ENCODE measurements at regions not wholly inside any gene's neighbourhood (a gene's known extent, or its start where the extent isn't known, plus 50 kb on each side); places are given as distances from the start of the nearest gene placed in this dataset.

DNA sequence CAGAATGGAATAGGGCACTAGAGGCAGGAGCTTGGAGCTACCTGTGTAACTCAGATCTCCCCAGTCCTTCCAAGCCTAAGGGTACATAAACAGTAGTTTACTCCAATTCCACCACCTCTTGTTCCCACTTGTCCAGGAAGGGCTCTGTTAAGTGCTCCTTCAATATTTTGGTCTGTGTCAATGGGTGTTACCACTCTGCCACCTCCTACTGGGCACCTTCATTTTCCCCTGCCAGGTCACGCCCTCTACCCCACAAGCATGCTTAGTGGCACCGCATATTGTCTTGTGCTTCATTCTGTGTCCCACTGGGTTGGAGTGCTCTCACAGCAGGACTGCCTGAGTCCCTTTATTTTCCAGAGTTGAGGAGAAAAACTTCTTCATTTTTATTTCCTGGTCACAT, 459.8 kb downstream of the ARHGEF28 start:
- Mint-ChIP-seq H3K4me3 (ENCODE audit: low read depth, unreplicated experiment) (no peak overlapping the region), H3K9me3 (ENCODE audit: low read depth, unreplicated experiment) (no peaks in the 10 kb centered on the region), H3K4me1 (ENCODE audit: low read depth, unreplicated experiment) (peaks cover 9% of the 10 kb centered on the region), H3K36me3 (ENCODE audit: insufficient read depth, unreplicated experiment) (no peaks in the 10 kb centered on the region), H3K27ac (ENCODE audit: unreplicated experiment) (no peak overlapping the region), H3K27me3 (ENCODE audit: unreplicated experiment) (no peaks in the 10 kb centered on the region)
- DNase-seq = no peak
- CTCF ChIA-PET = interaction anchor here (0.7 kb wide), 1 partner anchor 18 kb away, joined by 3 read pairs; no protein-coding TSS in a partner anchor
- TF ChIP-seq, protein P1, sequence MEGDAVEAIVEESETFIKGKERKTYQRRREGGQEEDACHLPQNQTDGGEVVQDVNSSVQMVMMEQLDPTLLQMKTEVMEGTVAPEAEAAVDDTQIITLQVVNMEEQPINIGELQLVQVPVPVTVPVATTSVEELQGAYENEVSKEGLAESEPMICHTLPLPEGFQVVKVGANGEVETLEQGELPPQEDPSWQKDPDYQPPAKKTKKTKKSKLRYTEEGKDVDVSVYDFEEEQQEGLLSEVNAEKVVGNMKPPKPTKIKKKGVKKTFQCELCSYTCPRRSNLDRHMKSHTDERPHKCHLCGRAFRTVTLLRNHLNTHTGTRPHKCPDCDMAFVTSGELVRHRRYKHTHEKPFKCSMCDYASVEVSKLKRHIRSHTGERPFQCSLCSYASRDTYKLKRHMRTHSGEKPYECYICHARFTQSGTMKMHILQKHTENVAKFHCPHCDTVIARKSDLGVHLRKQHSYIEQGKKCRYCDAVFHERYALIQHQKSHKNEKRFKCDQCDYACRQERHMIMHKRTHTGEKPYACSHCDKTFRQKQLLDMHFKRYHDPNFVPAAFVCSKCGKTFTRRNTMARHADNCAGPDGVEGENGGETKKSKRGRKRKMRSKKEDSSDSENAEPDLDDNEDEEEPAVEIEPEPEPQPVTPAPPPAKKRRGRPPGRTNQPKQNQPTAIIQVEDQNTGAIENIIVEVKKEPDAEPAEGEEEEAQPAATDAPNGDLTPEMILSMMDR (IDR thresholded peaks at IDR 0.05; ENCODE audit: unreplicated experiment) = no peak
- intact Hi-C loops (cut with micrococcal nuclease; ENCODE audit: unreplicated experiment) = no loop called here
- no TSS peak for BruUV-seq (replicated peaks)

DNA sequence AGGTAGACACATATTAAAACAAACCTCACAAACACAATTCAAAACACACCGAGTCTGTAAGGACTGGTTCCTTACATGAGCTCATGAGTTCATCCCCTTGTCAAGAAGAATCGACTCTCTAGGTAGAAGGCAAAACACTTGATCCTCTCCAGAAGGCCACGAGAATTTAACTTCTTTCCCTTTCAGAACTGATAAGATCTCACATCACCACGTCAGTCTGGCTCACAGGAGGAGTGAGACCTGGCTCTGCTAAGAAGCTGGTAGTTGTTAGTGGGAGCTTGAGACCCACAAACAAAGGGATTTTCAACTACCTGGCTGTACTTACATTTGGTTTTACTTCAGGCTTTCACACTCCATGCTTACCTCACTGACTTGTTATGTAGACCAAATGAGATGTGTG, 459.2 kb downstream of the ARHGEF28 start:
- CTCF ChIA-PET = interaction anchor here (0.6 to 0.7 kb wide), 3 partner anchors 19 to 970 kb away, joined by 3 to 5 read pairs (median 4); no protein-coding TSS in a partner anchor

DNA sequence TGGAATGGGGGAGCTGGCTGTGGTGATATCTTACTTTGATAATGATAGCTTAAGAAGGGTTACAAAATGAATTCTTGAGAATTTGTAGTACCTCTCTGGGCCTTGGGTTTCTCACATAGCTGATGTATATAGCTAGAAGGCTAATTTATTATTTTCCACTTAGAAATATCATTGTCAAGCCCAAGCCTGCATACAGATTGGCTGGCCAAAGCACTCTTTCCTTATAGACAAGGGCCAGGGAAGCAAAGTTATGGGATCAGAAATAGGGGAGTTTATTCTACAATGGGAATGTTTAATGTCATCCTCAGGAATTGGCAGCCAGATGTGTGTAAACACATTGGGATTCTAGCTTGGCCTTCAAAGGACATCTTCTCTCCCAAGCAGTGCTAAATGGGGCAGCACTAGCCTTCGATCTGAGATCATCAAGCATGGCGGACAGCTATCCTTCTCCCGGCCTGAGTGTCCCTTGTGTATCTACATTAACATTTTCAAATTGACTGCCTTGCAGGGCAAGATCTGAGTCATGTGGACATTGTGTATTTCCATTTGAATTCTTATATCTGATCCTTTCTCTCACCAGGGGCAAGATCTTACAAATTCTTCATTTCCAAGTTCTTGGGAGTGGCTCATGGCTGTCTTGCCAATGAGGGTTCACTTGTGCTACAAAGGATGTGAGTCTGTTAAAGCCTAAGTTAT, 457.2 kb downstream of the ARHGEF28 start:
- Mint-ChIP-seq H3K36me3 (ENCODE audit: insufficient read depth, unreplicated experiment) (no peaks in the 10 kb centered on the region), H3K4me3 (ENCODE audit: low read depth, unreplicated experiment) (no peak overlapping the region), H3K27me3 (ENCODE audit: unreplicated experiment) (no peaks in the 10 kb centered on the region), H3K9me3 (ENCODE audit: low read depth, unreplicated experiment) (no peaks in the 10 kb centered on the region), H3K4me1 (ENCODE audit: low read depth, unreplicated experiment) (peaks cover 9% of the 10 kb centered on the region), H3K27ac (ENCODE audit: unreplicated experiment) (no peak overlapping the region)
- CTCF ChIA-PET = no interaction called here
- TF ChIP-seq, protein P1 (IDR thresholded peaks at IDR 0.05; ENCODE audit: unreplicated experiment) = no peak
- BruUV-seq (replicated peaks) = no TSS peak
- intact Hi-C loops (cut with micrococcal nuclease; ENCODE audit: unreplicated experiment) = no loop called here
- no peak for DNase-seq

More for the DNA sequence above, 459.2 kb downstream of the ARHGEF28 start:
- Mint-ChIP-seq H3K9me3 (ENCODE audit: low read depth, unreplicated experiment) (no peaks in the 10 kb centered on the region), H3K27me3 (ENCODE audit: unreplicated experiment) (no peaks in the 10 kb centered on the region), H3K27ac (ENCODE audit: unreplicated experiment) (no peak overlapping the region), H3K4me1 (ENCODE audit: low read depth, unreplicated experiment) (peaks cover 9% of the 10 kb centered on the region), H3K4me3 (ENCODE audit: low read depth, unreplicated experiment) (no peak overlapping the region), H3K36me3 (ENCODE audit: insufficient read depth, unreplicated experiment) (no peaks in the 10 kb centered on the region)
- no TSS peak for BruUV-seq (replicated peaks)
- TF ChIP-seq, protein P1 (IDR thresholded peaks at IDR 0.05; ENCODE audit: unreplicated experiment) = no peak
- intact Hi-C loops (cut with micrococcal nuclease; ENCODE audit: unreplicated experiment) = no loop called here
- DNase-seq = no peak

DNA sequence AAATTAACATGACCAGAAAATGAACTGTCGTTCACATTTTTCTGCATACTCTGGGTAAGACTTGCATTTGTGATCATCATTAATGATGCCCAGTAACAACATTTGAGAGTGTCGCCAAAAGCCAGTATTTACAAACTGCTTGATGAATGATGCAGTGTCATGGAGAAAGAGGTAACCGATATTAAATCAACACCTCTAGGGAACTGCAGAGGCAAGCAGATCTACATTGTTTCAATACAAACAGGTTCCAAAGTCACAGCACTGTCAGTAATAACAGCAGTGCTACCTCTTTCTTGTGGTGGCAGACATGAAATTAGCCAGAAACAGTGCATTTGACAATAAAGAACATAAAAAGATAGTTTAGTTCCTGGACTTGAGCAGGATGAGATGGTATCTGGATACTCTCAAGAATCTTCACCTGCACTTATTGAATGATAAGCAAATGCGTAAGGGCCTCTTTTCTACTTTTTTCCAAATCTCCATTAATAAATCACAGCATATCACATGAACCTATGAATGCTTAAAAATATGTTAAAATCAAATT, 456.6 kb downstream of the ARHGEF28 start:
- Mint-ChIP-seq H3K4me1 (ENCODE audit: low read depth, unreplicated experiment) (peaks cover 16% of the 10 kb centered on the region), H3K36me3 (ENCODE audit: insufficient read depth, unreplicated experiment) (no peaks in the 10 kb centered on the region), H3K4me3 (ENCODE audit: low read depth, unreplicated experiment) (no peak overlapping the region), H3K27me3 (ENCODE audit: unreplicated experiment) (no peaks in the 10 kb centered on the region), H3K27ac (ENCODE audit: unreplicated experiment) (no peak overlapping the region), H3K9me3 (ENCODE audit: low read depth, unreplicated experiment) (peaks cover 2% of the 10 kb centered on the region)
- TF ChIP-seq, protein P1 (IDR thresholded peaks at IDR 0.05; ENCODE audit: unreplicated experiment) = no peak
- CTCF ChIA-PET = no interaction called here
- intact Hi-C loops (cut with micrococcal nuclease; ENCODE audit: unreplicated experiment) = no loop called here
- BruUV-seq (replicated peaks) = no TSS peak
- DNase-seq = no peak

Data from Calu3 (cell line).